Breast epithelium (tissue), 3 donors: ENCODE measurements at regions not wholly inside any gene's neighbourhood (a gene's known extent, or its start where the extent isn't known, plus 50 kb on each side); places are given as distances from the start of the nearest gene placed in this dataset.
"Not testable (repeated sequence)": the region's sequence is repeated elsewhere in the genome, so short reads cannot be mapped to it uniquely, and the experiment has no call there.

ENCODE experiments used
- POLR2A ChIP-seq: fragments of 450-650 bp; IDR thresholded peaks from one replicate; pipeline ENCODE4 v1.6.1; 2016; ENCODE audit warnings: antibody characterized with exemption, mild to moderate bottlenecking, moderate library complexity
- POLR2AphosphoS5 ChIP-seq, 3 donors: sonication (generic); formaldehyde crosslinking; IDR thresholded peaks; one replicate each; pipeline ENCODE4 v1.6.1; 2017; ENCODE audit warnings: antibody characterized with exemption in 3 of 3
- TF ChIP-seq, protein P1 (sequence below), 3 donors: fragments of 450-650 bp; IDR thresholded peaks; one replicate each; pipeline ENCODE4 v1.5.1; 2016 to 2017; ENCODE audit warnings: antibody characterized with exemption in 3 of 3, mild to moderate bottlenecking in 3 of 3, moderate library complexity in 3 of 3

GRCh38 chr16:88159046-88159896, 208.0 kb downstream of the BANP start:
- TF ChIP-seq, protein P1, sequence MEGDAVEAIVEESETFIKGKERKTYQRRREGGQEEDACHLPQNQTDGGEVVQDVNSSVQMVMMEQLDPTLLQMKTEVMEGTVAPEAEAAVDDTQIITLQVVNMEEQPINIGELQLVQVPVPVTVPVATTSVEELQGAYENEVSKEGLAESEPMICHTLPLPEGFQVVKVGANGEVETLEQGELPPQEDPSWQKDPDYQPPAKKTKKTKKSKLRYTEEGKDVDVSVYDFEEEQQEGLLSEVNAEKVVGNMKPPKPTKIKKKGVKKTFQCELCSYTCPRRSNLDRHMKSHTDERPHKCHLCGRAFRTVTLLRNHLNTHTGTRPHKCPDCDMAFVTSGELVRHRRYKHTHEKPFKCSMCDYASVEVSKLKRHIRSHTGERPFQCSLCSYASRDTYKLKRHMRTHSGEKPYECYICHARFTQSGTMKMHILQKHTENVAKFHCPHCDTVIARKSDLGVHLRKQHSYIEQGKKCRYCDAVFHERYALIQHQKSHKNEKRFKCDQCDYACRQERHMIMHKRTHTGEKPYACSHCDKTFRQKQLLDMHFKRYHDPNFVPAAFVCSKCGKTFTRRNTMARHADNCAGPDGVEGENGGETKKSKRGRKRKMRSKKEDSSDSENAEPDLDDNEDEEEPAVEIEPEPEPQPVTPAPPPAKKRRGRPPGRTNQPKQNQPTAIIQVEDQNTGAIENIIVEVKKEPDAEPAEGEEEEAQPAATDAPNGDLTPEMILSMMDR (IDR thresholded peaks at IDR 0.05), result not testable (repeated sequence)
- not testable (repeated sequence) for TF ChIP-seq POLR2A; POLR2AphosphoS5 (IDR thresholded peaks at IDR 0.05)
